Parathyroid adenoma (tissue), 2 donors: ENCODE measurements at regions not wholly inside any gene's neighbourhood (a gene's known extent, or its start where the extent isn't known, plus 50 kb on each side); places are given as distances from the start of the nearest gene placed in this dataset.

Source experiments
- H2AFZ ChIP-seq: fragments of 300-600 bp; sonication (generic); one replicate; pipeline ENCODE4 v1.7.0; 2017; ENCODE audit warnings: antibody characterized with exemption, mild to moderate bottlenecking
- H3K27ac ChIP-seq: fragments of 300-600 bp; sonication (generic); one replicate; pipeline ENCODE4 v1.7.0; 2017
- H3K27me3 ChIP-seq: fragments of 300-600 bp; sonication (generic); one replicate; pipeline ENCODE4 v1.7.0; 2017; ENCODE audit warnings: low read length; ENCODE audit not compliant: control insufficient read depth, insufficient read depth
- H3K36me3 ChIP-seq: fragments of 300-600 bp; sonication (generic); one replicate; pipeline ENCODE4 v1.7.0; 2017; ENCODE audit warnings: low read length; ENCODE audit not compliant: control insufficient read depth, insufficient read depth
- H3K4me1 ChIP-seq: fragments of 300-600 bp; sonication (generic); one replicate; pipeline ENCODE4 v1.7.0; 2017; ENCODE audit warnings: control low read depth
- H3K4me2 ChIP-seq: fragments of 300-600 bp; sonication (generic); one replicate; pipeline ENCODE4 v1.7.0; 2017; ENCODE audit warnings: low read length
- H3K4me3 ChIP-seq: fragments of 300-600 bp; sonication (generic); one replicate; pipeline ENCODE4 v1.7.0; 2017; ENCODE audit warnings: low read depth, low read length
- H3K79me2 ChIP-seq: fragments of 300-600 bp; sonication (generic); one replicate; pipeline ENCODE4 v1.7.0; 2017; ENCODE audit warnings: control low read depth
- H3K9ac ChIP-seq: fragments of 300-600 bp; sonication (generic); one replicate; pipeline ENCODE4 v1.7.0; 2017; ENCODE audit warnings: mild to moderate bottlenecking
- H3K9me3 ChIP-seq: fragments of 300-600 bp; sonication (generic); one replicate; pipeline ENCODE4 v1.7.0; 2017; ENCODE audit warnings: low read length; ENCODE audit not compliant: control insufficient read depth
- CTCF ChIP-seq: fragments of 300-600 bp; sonication (generic); IDR thresholded peaks from one replicate; pipeline ENCODE4 v1.7.0; 2017; ENCODE audit warnings: antibody characterized with exemption, mild to moderate bottlenecking
- donor health status: primary hyperparathyroidism.

GRCh38 chr4:174134361-174134760 lies 149.1 kb downstream of the FBXO8 start:
- no peak overlapping the region for H3K27ac ChIP-seq
- H3K9ac ChIP-seq, result no peak overlapping the region
- no peak overlapping the region for H3K4me2 ChIP-seq
- no peaks in the 10 kb centered on the region for H3K79me2 ChIP-seq
- H3K36me3 ChIP-seq, result no peaks in the 10 kb centered on the region
- TF ChIP-seq CTCF, result no peak
- no peak overlapping the region for H2AFZ ChIP-seq
- no peaks in the 10 kb centered on the region for H3K4me1 ChIP-seq
- no peak overlapping the region for H3K4me3 ChIP-seq
- no peaks in the 10 kb centered on the region for H3K9me3 ChIP-seq
- H3K27me3 ChIP-seq, result peaks cover 6% of the 10 kb centered on the region

GRCh38 chr4:174133551-174133950 lies 149.9 kb downstream of the FBXO8 start:
- H3K9ac ChIP-seq, result no peak overlapping the region
- no peaks in the 10 kb centered on the region for H3K9me3 ChIP-seq
- H3K4me2 ChIP-seq, result no peak overlapping the region
- H3K4me3 ChIP-seq, result no peak overlapping the region
- no peak for TF ChIP-seq CTCF
- no peak overlapping the region for H3K27ac ChIP-seq
- no peaks in the 10 kb centered on the region for H3K4me1 ChIP-seq
- no peak overlapping the region for H2AFZ ChIP-seq
- H3K27me3 ChIP-seq, result peaks cover 6% of the 10 kb centered on the region
- H3K36me3 ChIP-seq, result no peaks in the 10 kb centered on the region
- H3K79me2 ChIP-seq, result no peaks in the 10 kb centered on the region

GRCh38 chr4:174131901-174132300 lies 151.6 kb downstream of the FBXO8 start:
- H3K27me3 ChIP-seq, result peaks cover 6% of the 10 kb centered on the region
- no peak for TF ChIP-seq CTCF
- no peak overlapping the region for H3K4me3 ChIP-seq
- H2AFZ ChIP-seq, result no peak overlapping the region
- H3K36me3 ChIP-seq, result no peaks in the 10 kb centered on the region
- H3K9me3 ChIP-seq, result no peaks in the 10 kb centered on the region
- no peaks in the 10 kb centered on the region for H3K79me2 ChIP-seq
- no peak overlapping the region for H3K9ac ChIP-seq
- H3K27ac ChIP-seq, result no peak overlapping the region
- no peak overlapping the region for H3K4me2 ChIP-seq
- no peaks in the 10 kb centered on the region for H3K4me1 ChIP-seq

GRCh38 chr4:174122705-174123104 lies 160.8 kb downstream of the FBXO8 start:
- Histone ChIP-seq H3K36me3 (no peaks in the 10 kb centered on the region), H3K79me2 (no peaks in the 10 kb centered on the region), H3K4me3 (no peak overlapping the region), H3K27ac (no peak overlapping the region), H3K4me1 (no peaks in the 10 kb centered on the region), H2AFZ (no peak overlapping the region), H3K9ac (no peak overlapping the region), H3K9me3 (no peaks in the 10 kb centered on the region), H3K4me2 (no peak overlapping the region), H3K27me3 (no peaks in the 10 kb centered on the region)
- no peak for TF ChIP-seq CTCF

DNA sequence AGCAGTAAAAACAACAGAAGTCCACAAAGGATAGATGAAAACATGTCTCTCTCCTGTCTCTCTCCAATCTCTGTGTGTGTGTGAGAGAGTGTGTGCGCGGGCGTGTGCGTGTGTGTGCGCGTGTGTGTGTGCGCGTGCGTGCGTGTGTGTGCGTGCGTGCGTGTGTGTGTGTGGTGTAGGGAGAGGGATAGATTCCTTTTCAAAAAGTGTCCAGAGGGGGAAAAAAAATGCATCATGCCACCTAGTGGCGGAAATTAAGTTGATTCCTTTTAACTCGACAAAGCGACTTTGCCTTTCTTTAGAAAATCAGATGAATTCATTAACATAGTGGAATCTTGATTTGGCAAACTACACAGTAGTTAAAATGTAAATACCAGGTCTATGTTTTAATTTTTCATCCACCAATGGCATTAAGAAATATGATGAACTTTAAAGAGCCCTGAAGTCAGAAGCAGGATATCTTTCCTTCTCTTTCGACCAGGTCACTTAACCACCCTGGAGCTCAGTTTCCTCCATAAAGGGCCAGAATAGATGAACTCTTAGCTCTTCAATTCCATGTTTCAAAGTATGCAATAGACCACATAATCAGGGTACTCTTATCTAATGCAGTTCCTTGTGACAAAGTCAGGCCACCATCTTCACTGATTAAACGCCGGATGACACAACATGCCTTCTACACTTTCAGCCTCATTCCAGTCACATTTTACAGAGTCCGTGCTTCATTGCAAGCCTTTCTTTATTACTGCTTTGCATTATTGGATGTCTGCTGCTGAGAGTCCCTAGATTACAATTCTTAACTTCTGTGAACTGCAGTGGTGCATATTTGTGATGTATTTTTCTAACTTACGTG lies 162.8 kb downstream of the FBXO8 start:
- H3K4me3 ChIP-seq, result no peak overlapping the region
- no peaks in the 10 kb centered on the region for H3K36me3 ChIP-seq
- peak; percentile 23 for TF ChIP-seq CTCF
- no peaks in the 10 kb centered on the region for H3K4me1 ChIP-seq
- no peak overlapping the region for H2AFZ ChIP-seq
- no peak overlapping the region for H3K27ac ChIP-seq
- H3K4me2 ChIP-seq, result peak overlapping the region; percentile 28
- H3K79me2 ChIP-seq, result no peaks in the 10 kb centered on the region
- H3K9ac ChIP-seq, result no peak overlapping the region
- H3K9me3 ChIP-seq, result no peaks in the 10 kb centered on the region
- H3K27me3 ChIP-seq, result no peaks in the 10 kb centered on the region
